Mesenteric fat pad (tissue), 1 donor: ENCODE measurements at regions not wholly inside any gene's neighbourhood (a gene's known extent, or its start where the extent isn't known, plus 50 kb on each side); places are given as distances from the start of the nearest gene placed in this dataset.

Experiments
- DNase-seq: peaks from one replicate; pipeline ENCODE4 v3.0.0-alpha.2; 2020; ENCODE audit warnings: low spot score
- donor health status: DM: yes; HTN: yes; CAD: no.

GRCh38 chr2:239455436-239456203, 54.8 kb upstream of the HDAC4 start:
- peak; percentile 79 for DNase-seq

GRCh38 chr2:239454507-239454906, 53.7 kb upstream of the HDAC4 start:
- no peak for DNase-seq
